ENCODE measurements at regions not wholly inside any gene's neighbourhood (a gene's known extent, or its start where the extent isn't known, plus 50 kb on each side); places are given as distances from the start of the nearest gene placed in this dataset.

DNA sequence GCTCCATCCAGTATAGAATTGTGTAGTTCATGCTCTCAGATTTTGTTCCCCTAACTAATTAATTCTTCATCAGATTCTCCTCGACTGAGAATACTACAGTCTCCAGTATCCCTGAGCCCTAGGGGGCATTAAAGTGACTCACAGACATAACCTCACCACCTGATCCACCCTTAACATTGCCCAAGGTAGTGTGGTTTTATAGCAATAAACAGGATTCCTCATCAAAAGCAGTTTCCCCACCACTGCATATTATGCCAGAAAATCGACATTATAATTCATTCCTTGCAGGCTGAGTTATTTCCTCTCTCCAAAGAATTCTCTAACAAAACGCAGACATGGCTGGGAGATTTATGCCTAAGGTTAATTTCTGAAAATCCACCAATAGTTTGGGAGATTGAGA is 1402.5 kb upstream of the CELF2 start:
- H3K27me3 ChIP-seq (ENCODE audit: insufficient read depth, poor library complexity, severe bottlenecking) = no peaks in the 10 kb centered on the region

DNA sequence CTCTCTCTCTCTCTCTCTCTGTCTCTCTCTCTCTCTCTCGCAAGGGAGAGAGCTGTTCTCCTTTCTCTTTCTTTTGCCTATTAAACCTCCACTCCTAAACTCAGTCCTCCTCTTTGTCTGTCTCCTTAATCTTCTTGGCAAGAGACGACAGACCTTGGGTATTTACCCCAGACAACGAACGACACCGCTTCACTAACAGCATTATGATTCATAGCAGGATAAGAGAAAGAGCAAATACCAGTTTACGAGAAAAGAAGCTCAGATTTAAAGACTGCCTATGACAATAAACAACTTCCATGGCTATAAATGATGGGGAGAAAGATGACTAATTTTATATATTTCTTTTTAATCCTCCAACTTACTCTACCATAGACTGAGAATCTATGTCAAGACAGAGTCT is 1396.5 kb upstream of the CELF2 start:
- H3K4me3 ChIP-seq (replicated peaks; ENCODE audit: insufficient read depth, low read length) = no peak overlapping the region

More for the DNA sequence above, 1402.5 kb upstream of the CELF2 start:
- Histone ChIP-seq H3K27ac (replicated peaks) (no peak overlapping the region), H3K4me3 (replicated peaks; ENCODE audit: insufficient read depth, low read length) (no peak overlapping the region)
- DNase-seq (ENCODE audit: low read depth in 1 of 2, low spot score in 1 of 2) = no peak
- TF ChIP-seq SPI1 (IDR thresholded peaks at IDR 0.05; ENCODE audit: borderline replicate concordance, low read depth) (no peak), POLR2AphosphoS5 (IDR thresholded peaks at IDR 0.05; ENCODE audit: low read depth) (no peak), GABPA (IDR thresholded peaks at IDR 0.05; ENCODE audit: low read depth) (no peak)
- TF ChIP-seq, protein P1, sequence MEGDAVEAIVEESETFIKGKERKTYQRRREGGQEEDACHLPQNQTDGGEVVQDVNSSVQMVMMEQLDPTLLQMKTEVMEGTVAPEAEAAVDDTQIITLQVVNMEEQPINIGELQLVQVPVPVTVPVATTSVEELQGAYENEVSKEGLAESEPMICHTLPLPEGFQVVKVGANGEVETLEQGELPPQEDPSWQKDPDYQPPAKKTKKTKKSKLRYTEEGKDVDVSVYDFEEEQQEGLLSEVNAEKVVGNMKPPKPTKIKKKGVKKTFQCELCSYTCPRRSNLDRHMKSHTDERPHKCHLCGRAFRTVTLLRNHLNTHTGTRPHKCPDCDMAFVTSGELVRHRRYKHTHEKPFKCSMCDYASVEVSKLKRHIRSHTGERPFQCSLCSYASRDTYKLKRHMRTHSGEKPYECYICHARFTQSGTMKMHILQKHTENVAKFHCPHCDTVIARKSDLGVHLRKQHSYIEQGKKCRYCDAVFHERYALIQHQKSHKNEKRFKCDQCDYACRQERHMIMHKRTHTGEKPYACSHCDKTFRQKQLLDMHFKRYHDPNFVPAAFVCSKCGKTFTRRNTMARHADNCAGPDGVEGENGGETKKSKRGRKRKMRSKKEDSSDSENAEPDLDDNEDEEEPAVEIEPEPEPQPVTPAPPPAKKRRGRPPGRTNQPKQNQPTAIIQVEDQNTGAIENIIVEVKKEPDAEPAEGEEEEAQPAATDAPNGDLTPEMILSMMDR (IDR thresholded peaks at IDR 0.05; ENCODE audit: insufficient read depth, low read length) = no peak
- TF ChIP-seq, protein P2, sequence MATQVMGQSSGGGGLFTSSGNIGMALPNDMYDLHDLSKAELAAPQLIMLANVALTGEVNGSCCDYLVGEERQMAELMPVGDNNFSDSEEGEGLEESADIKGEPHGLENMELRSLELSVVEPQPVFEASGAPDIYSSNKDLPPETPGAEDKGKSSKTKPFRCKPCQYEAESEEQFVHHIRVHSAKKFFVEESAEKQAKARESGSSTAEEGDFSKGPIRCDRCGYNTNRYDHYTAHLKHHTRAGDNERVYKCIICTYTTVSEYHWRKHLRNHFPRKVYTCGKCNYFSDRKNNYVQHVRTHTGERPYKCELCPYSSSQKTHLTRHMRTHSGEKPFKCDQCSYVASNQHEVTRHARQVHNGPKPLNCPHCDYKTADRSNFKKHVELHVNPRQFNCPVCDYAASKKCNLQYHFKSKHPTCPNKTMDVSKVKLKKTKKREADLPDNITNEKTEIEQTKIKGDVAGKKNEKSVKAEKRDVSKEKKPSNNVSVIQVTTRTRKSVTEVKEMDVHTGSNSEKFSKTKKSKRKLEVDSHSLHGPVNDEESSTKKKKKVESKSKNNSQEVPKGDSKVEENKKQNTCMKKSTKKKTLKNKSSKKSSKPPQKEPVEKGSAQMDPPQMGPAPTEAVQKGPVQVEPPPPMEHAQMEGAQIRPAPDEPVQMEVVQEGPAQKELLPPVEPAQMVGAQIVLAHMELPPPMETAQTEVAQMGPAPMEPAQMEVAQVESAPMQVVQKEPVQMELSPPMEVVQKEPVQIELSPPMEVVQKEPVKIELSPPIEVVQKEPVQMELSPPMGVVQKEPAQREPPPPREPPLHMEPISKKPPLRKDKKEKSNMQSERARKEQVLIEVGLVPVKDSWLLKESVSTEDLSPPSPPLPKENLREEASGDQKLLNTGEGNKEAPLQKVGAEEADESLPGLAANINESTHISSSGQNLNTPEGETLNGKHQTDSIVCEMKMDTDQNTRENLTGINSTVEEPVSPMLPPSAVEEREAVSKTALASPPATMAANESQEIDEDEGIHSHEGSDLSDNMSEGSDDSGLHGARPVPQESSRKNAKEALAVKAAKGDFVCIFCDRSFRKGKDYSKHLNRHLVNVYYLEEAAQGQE (IDR thresholded peaks at IDR 0.05; ENCODE audit: insufficient replicate concordance, low read depth) = no peak

DNA sequence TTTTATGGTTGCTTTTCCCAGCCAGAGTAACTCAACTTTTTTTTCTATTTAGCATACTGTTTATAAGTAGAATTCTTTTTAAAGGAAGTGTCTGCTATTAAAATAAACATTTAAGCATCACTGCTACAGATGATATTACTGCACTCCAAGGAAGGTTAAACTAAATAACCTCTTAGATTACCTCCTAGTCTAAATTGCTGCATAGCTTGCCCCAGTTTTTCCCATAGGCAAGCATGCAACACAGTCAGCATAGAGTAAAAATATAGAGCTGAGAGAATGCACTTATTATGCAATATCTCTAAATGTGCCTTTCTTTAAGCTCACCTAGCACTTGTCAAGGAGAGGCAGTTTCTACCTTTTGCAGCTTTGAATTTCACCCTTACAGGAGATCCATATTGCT is 1392.4 kb upstream of the CELF2 start:
- DNase-seq (ENCODE audit: low read depth in 1 of 2, low spot score in 1 of 2) = no peak
- TF ChIP-seq POLR2AphosphoS5 (IDR thresholded peaks at IDR 0.05; ENCODE audit: low read depth) (no peak), SPI1 (IDR thresholded peaks at IDR 0.05; ENCODE audit: borderline replicate concordance, low read depth) (no peak), GABPA (IDR thresholded peaks at IDR 0.05; ENCODE audit: low read depth) (no peak)
- TF ChIP-seq, protein P2 (IDR thresholded peaks at IDR 0.05; ENCODE audit: insufficient replicate concordance, low read depth) = no peak
- TF ChIP-seq, protein P1 (IDR thresholded peaks at IDR 0.05; ENCODE audit: insufficient read depth, low read length) = no peak
- Histone ChIP-seq H3K4me3 (replicated peaks; ENCODE audit: insufficient read depth, low read length) (no peak overlapping the region), H3K27ac (replicated peaks) (no peak overlapping the region), H3K27me3 (ENCODE audit: insufficient read depth, poor library complexity, severe bottlenecking) (no peaks in the 10 kb centered on the region)

More for the DNA sequence above, 1396.5 kb upstream of the CELF2 start:
- TF ChIP-seq POLR2AphosphoS5 (IDR thresholded peaks at IDR 0.05; ENCODE audit: low read depth) (no peak), GABPA (IDR thresholded peaks at IDR 0.05; ENCODE audit: low read depth) (no peak), SPI1 (IDR thresholded peaks at IDR 0.05; ENCODE audit: borderline replicate concordance, low read depth) (no peak)
- TF ChIP-seq, protein P2 (IDR thresholded peaks at IDR 0.05; ENCODE audit: insufficient replicate concordance, low read depth) = no peak
- TF ChIP-seq, protein P1 (IDR thresholded peaks at IDR 0.05; ENCODE audit: insufficient read depth, low read length) = no peak
- Histone ChIP-seq H3K27me3 (ENCODE audit: insufficient read depth, poor library complexity, severe bottlenecking) (no peaks in the 10 kb centered on the region), H3K27ac (replicated peaks) (no peak overlapping the region)
- DNase-seq (ENCODE audit: low read depth in 1 of 2, low spot score in 1 of 2) = no peak

Measured in HL-60 (cell line).